CD14-positive monocyte (primary cell): ENCODE measurements at regions not wholly inside any gene's neighbourhood (a gene's known extent, or its start where the extent isn't known, plus 50 kb on each side); places are given as distances from the start of the nearest gene placed in this dataset.

Experiments
- DNase-seq, 3 donors: peaks; one replicate each; pipeline ENCODE4 v3.0.0-alpha.2; 2011 to 2022
- H2AFZ ChIP-seq: 2 replicates; pipeline ENCODE4 v1.6.0; 2012; ENCODE audit warnings: mild to moderate bottlenecking, low read depth, low read length, inconsistent platforms; ENCODE audit not compliant: insufficient read depth, poor library complexity, severe bottlenecking
- H3K27ac ChIP-seq, 2 donors: 1 replicate in 1 of 2; 2 replicates in 1 of 2; pipeline ENCODE4 v1.5.1; 2012 to 2013; ENCODE audit warnings: low read length in 2 of 2, control low read depth in 1 of 2, inconsistent platforms in 1 of 2, low read depth in 1 of 2, mild to moderate bottlenecking in 1 of 2
- H3K27me3 ChIP-seq, 2 donors: one replicate each; pipeline versions ENCODE4 v1.6.0 to v1.6.1; 2011 to 2013; ENCODE audit warnings: low read length in 2 of 2; ENCODE audit not compliant: control insufficient read depth in 2 of 2, insufficient read depth in 2 of 2
- H3K36me3 ChIP-seq, 2 donors: replicated peaks in 1 of 2; 1 replicate in 1 of 2; 2 replicates in 1 of 2; pipeline versions ENCODE4 v1.5.1 to v1.6.1; 2012 to 2013; ENCODE audit warnings: low read length in 2 of 2, control low read depth in 1 of 2, inconsistent platforms in 1 of 2, mild to moderate bottlenecking in 1 of 2; ENCODE audit not compliant: insufficient read depth in 2 of 2, control insufficient read depth in 1 of 2
- H3K4me1 ChIP-seq, 2 donors: 1 replicate in 1 of 2; 2 replicates in 1 of 2; pipeline versions ENCODE4 v1.5.1 to v1.6.1; 2012 to 2013; ENCODE audit warnings: low read length in 2 of 2, control low read depth in 1 of 2, inconsistent platforms in 1 of 2, mild to moderate bottlenecking in 1 of 2, moderate library complexity in 1 of 2; ENCODE audit not compliant: insufficient read depth in 2 of 2, control insufficient read depth in 1 of 2
- H3K4me2 ChIP-seq: replicated peaks from 2 replicates; pipeline ENCODE3; 2012; ENCODE audit warnings: low read length, moderate library complexity, mild to moderate bottlenecking; ENCODE audit not compliant: poor library complexity, severe bottlenecking; ENCODE audit errors: extremely low read depth
- H3K4me3 ChIP-seq, 3 experiments: fragments of 200-600 bp in 1 of 3; sonication (generic) in 1 of 3; replicated peaks in 1 of 3; 1 replicate in 2 of 3; 2 replicates in 1 of 3; pipeline ENCODE4 v1.5.1; 2011 to 2013; ENCODE audit warnings: low read length in 3 of 3, mild to moderate bottlenecking in 3 of 3, control low read depth in 2 of 3, low read depth in 2 of 3, inconsistent platforms in 1 of 3, moderate library complexity in 1 of 3
- H3K79me2 ChIP-seq: 2 replicates; pipeline ENCODE4 v1.6.0; 2012; ENCODE audit warnings: mild to moderate bottlenecking, control low read depth, inconsistent platforms, low read length, moderate library complexity; ENCODE audit not compliant: insufficient read depth
- H3K9ac ChIP-seq: 2 replicates; pipeline ENCODE4 v1.6.0; 2017; ENCODE audit warnings: low read length, mild to moderate bottlenecking; ENCODE audit not compliant: insufficient read depth, poor library complexity, severe bottlenecking
- H3K9me3 ChIP-seq, 2 donors: replicated peaks in 1 of 2; 1 replicate in 1 of 2; 2 replicates in 1 of 2; pipeline versions ENCODE4 v1.5.1 to v1.6.1; 2012 to 2013; ENCODE audit warnings: low read length in 2 of 2, control low read depth in 1 of 2; ENCODE audit not compliant: control insufficient read depth in 1 of 2, insufficient read depth in 1 of 2
- H4K20me1 ChIP-seq: 2 replicates; pipeline ENCODE4 v1.6.0; 2012; ENCODE audit warnings: mild to moderate bottlenecking, low read length, control low read depth, moderate library complexity; ENCODE audit not compliant: insufficient read depth
- H3K27ac Mint-ChIP-seq, 7 donors: one replicate each; pipeline ENCODE4 v1.8.0; 2020; ENCODE audit warnings: mild to moderate bottlenecking in 7 of 7, mixed read lengths in 7 of 7, moderate library complexity in 6 of 7, inconsistent platforms in 2 of 7
- H3K27me3 Mint-ChIP-seq, 3 donors: one replicate each; pipeline ENCODE4 v1.8.0; 2021 to 2022; ENCODE audit warnings: low read depth in 3 of 3, mild to moderate bottlenecking in 3 of 3, mixed read lengths in 3 of 3, moderate library complexity in 3 of 3, inconsistent platforms in 1 of 3
- H3K36me3 Mint-ChIP-seq, 2 donors: one replicate each; pipeline ENCODE4 v1.8.0; 2020; ENCODE audit warnings: mixed read lengths in 2 of 2, inconsistent platforms in 1 of 2, mild to moderate bottlenecking in 1 of 2
- H3K4me1 Mint-ChIP-seq: one replicate; pipeline ENCODE4 v1.8.0; 2020; ENCODE audit warnings: mild to moderate bottlenecking, mixed read lengths
- H3K4me3 Mint-ChIP-seq, 2 donors: one replicate each; pipeline ENCODE4 v1.8.0; 2020; ENCODE audit warnings: mild to moderate bottlenecking in 2 of 2, mixed read lengths in 2 of 2, moderate library complexity in 1 of 2
- H3K9me3 Mint-ChIP-seq, 7 donors: one replicate each; pipeline ENCODE4 v1.8.0; 2020 to 2022; ENCODE audit warnings: mixed read lengths in 7 of 7, mild to moderate bottlenecking in 6 of 7, moderate library complexity in 6 of 7, inconsistent platforms in 2 of 7
- WGBS: methylation state at CpG from one replicate; pipeline ENCODE4 v1.1.5; 2013; ENCODE audit warnings: missing lambda C conversion rate; ENCODE audit not compliant: insufficient coverage; 5-methylcytosine and 5-hydroxymethylcytosine counted together
- intact Hi-C, 2 donors: fragments of 100-400 bp; cut with micrococcal nuclease; formaldehyde crosslinking; loops; one replicate each; pipeline versions ENCODE4 v1.15.0 to v1.15.1; 2023
- TF ChIP-seq, protein P1 (sequence below): fragments of 200-600 bp; IDR thresholded peaks from one replicate; pipeline ENCODE4 v1.8.0; 2022; ENCODE audit warnings: antibody characterized with exemption, mild to moderate bottlenecking

DNA sequence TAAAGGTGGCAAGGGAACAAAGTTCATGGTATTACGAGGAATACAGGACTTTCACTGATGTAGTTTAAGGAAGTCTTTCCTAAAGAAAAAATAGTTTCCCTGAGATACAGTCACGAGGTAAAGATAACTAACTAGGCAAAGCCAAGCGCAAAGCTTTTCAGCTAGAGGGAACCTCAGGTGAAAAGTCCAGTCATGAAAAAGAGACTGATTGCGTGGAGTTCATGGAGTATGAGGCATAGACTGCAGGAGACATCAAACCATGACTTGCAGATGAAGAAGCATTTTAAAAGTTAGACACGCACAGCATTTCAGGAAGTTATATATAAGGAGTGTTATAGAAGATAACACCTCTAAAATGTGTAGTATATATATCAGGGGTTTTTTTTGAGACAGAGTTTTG, 205.6 kb upstream of the ZNF184 start:
- Histone ChIP-seq H3K4me2 (no peak overlapping the region), H3K79me2 (no peaks in the 10 kb centered on the region), H3K27ac (no peak overlapping the region), H3K4me3 (no peak overlapping the region), H2AFZ (no peak overlapping the region), H3K36me3 (no peaks in the 10 kb centered on the region), H3K9me3 (peaks cover 8 to 38% of the 10 kb centered on the region in 2 donors), H4K20me1 (no peaks in the 10 kb centered on the region), H3K9ac (no peak overlapping the region), H3K27me3 (peaks cover 77 to 95% of the 10 kb centered on the region in 2 donors), H3K4me1 (peaks cover 4 to 14% of the 10 kb centered on the region in 2 donors)
- Mint-ChIP-seq H3K36me3 (peaks cover 8% of the 10 kb centered on the region in 2 donors), H3K9me3 (peaks cover 1 to 40% (median 35%) of the 10 kb centered on the region in 7 donors), H3K4me3 (peak overlapping the region in 1 of 2 donors; percentile 90), H3K27ac (no peak overlapping the region), H3K4me1 (peaks cover 21% of the 10 kb centered on the region), H3K27me3 (peaks cover 71 to 93% (median 92%) of the 10 kb centered on the region in 3 donors)
- intact Hi-C loops = loop anchor here in 1 of 2 donors (10.0 kb wide), 1 partner anchor 384 kb away; no protein-coding TSS in a partner anchor
- 60% methylated on average over 2 of the region's 5 CpGs for WGBS
- TF ChIP-seq, protein P1, sequence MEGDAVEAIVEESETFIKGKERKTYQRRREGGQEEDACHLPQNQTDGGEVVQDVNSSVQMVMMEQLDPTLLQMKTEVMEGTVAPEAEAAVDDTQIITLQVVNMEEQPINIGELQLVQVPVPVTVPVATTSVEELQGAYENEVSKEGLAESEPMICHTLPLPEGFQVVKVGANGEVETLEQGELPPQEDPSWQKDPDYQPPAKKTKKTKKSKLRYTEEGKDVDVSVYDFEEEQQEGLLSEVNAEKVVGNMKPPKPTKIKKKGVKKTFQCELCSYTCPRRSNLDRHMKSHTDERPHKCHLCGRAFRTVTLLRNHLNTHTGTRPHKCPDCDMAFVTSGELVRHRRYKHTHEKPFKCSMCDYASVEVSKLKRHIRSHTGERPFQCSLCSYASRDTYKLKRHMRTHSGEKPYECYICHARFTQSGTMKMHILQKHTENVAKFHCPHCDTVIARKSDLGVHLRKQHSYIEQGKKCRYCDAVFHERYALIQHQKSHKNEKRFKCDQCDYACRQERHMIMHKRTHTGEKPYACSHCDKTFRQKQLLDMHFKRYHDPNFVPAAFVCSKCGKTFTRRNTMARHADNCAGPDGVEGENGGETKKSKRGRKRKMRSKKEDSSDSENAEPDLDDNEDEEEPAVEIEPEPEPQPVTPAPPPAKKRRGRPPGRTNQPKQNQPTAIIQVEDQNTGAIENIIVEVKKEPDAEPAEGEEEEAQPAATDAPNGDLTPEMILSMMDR = no peak
- no peak for DNase-seq

DNA sequence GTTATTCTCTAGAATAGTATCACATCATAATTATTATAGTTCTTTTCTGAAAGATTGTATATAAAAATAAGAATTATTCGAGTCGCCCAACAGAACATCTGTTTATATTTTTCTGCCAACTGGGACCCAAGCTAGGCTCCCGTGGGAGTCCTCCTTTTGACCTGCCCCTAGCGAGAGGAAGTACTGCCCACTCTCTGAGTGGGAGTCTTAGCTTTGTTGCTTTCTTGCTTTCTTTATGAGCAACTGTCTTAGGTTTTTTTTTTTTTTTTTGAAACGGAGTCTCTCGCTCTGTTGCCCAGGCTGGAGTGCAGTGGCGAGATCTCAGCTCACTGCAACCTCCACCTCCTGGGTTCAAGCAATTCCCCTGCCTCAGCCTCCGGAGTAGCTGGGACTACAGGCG, 202.0 kb upstream of the ZNF184 start:
- Histone ChIP-seq H3K79me2 (no peaks in the 10 kb centered on the region), H3K9ac (no peak overlapping the region), H3K4me1 (peaks cover 8 to 12% of the 10 kb centered on the region in 2 donors), H2AFZ (no peak overlapping the region), H3K36me3 (no peaks in the 10 kb centered on the region), H4K20me1 (no peaks in the 10 kb centered on the region), H3K9me3 (peaks cover 2 to 47% of the 10 kb centered on the region in 2 donors), H3K4me2 (no peak overlapping the region), H3K4me3 (no peak overlapping the region), H3K27me3 (peaks cover 82 to 95% of the 10 kb centered on the region in 2 donors), H3K27ac (no peak overlapping the region)
- TF ChIP-seq, protein P1 = no peak
- Mint-ChIP-seq H3K27me3 (peaks cover 77 to 94% (median 94%) of the 10 kb centered on the region in 3 donors), H3K27ac (no peak overlapping the region), H3K9me3 (peaks cover 7 to 45% (median 30%) of the 10 kb centered on the region in 7 donors), H3K4me3 (peak overlapping the region in 1 of 2 donors; percentile 26), H3K36me3 (peaks cover under 1 to 14% of the 10 kb centered on the region in 2 donors), H3K4me1 (peaks cover 26% of the 10 kb centered on the region)
- 86% methylated on average over 3 of the region's 9 CpGs for WGBS
- DNase-seq = no peak
- intact Hi-C loops = loop anchor here in 1 of 2 donors (10.0 kb wide), 1 partner anchor 380 kb away; no protein-coding TSS in a partner anchor
